GM06990 (cell line): ENCODE measurements at regions not wholly inside any gene's neighbourhood (a gene's known extent, or its start where the extent isn't known, plus 50 kb on each side); places are given as distances from the start of the nearest gene placed in this dataset.

ENCODE experiments used
- DNase-seq: peaks from one replicate; pipeline ENCODE4 v3.0.0-alpha.2; 2011; ENCODE audit not compliant: insufficient read length; ENCODE audit errors: extremely low read depth
- H3K27me3 ChIP-seq: replicated peaks from 2 replicates; pipeline ENCODE4 v1.6.0; 2011; ENCODE audit warnings: low read length; ENCODE audit not compliant: control insufficient read depth, insufficient read depth
- H3K36me3 ChIP-seq: 2 replicates; pipeline ENCODE4 v1.5.1; 2011; ENCODE audit warnings: low read length; ENCODE audit not compliant: control insufficient read depth, insufficient read depth
- H3K4me3 ChIP-seq: replicated peaks from 2 replicates; pipeline ENCODE4 v1.5.1; 2011; ENCODE audit warnings: low read depth, mild to moderate bottlenecking, control low read depth, low read length
- TF ChIP-seq, protein P1 (sequence below): IDR thresholded peaks from 2 replicates; pipeline ENCODE4 v1.5.1; 2011; ENCODE audit warnings: low read length, control low read depth, mild to moderate bottlenecking, inconsistent platforms; ENCODE audit not compliant: insufficient read depth, poor library complexity, severe bottlenecking

DNA sequence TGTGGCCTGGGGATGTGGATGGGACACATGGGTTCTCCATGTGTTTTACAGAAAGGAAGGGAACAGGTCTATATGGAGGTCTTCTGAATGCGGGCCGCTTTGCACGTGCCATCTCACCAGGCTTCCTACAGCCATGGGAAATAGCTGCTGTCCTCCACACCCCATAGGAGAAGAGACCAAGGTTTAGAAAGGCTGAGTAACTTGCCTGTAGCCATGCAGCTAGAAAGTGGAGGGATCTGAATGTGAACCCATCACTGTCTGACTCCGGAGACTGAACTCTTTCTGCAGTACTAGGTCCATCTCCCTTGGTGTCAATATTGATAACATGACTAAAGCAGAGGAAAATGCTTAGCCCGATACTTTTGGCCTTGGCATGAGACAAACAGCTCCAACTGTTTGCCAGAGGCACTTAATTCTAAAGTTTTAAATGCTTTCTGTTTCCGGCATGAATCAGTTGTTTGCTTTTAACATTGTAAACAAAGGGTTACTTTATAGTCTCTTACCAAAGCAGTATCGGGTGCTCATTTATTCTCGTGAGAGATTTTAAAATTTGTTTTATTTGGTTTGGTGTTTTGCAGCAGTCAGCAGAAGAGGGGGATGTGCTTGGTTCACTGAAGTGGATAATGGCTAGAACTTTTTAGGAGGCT, 64.8 kb upstream of the LOXL4 start:
- H3K27me3 ChIP-seq, result no peaks in the 10 kb centered on the region
- no peak for DNase-seq
- H3K4me3 ChIP-seq, result no peak overlapping the region
- TF ChIP-seq, protein P1, sequence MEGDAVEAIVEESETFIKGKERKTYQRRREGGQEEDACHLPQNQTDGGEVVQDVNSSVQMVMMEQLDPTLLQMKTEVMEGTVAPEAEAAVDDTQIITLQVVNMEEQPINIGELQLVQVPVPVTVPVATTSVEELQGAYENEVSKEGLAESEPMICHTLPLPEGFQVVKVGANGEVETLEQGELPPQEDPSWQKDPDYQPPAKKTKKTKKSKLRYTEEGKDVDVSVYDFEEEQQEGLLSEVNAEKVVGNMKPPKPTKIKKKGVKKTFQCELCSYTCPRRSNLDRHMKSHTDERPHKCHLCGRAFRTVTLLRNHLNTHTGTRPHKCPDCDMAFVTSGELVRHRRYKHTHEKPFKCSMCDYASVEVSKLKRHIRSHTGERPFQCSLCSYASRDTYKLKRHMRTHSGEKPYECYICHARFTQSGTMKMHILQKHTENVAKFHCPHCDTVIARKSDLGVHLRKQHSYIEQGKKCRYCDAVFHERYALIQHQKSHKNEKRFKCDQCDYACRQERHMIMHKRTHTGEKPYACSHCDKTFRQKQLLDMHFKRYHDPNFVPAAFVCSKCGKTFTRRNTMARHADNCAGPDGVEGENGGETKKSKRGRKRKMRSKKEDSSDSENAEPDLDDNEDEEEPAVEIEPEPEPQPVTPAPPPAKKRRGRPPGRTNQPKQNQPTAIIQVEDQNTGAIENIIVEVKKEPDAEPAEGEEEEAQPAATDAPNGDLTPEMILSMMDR, result no peak
- no peaks in the 10 kb centered on the region for H3K36me3 ChIP-seq

DNA sequence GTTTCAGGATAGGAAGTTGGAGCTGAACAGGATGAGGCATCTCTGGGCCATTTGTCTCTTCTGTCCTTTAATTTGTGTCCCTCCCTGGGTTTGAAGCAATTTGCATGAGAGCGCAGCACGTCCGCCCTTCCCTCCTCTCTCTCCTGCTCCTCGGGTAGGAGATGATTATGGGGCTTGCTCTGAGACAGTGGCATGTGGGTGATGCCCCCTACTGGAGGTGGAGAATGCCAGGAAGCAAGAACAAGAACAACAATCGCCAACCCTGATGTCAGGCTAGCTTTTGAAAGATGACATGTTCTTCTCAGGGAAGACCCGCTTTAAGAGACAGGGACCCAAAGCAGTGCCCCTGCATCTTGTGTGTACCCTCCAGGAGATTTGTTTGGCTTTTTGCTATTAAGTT, 63.9 kb upstream of the LOXL4 start:
- DNase-seq, result no peak
- H3K4me3 ChIP-seq, result no peak overlapping the region
- TF ChIP-seq, protein P1, result peak; percentile 70
- H3K36me3 ChIP-seq, result no peaks in the 10 kb centered on the region
- no peaks in the 10 kb centered on the region for H3K27me3 ChIP-seq

DNA sequence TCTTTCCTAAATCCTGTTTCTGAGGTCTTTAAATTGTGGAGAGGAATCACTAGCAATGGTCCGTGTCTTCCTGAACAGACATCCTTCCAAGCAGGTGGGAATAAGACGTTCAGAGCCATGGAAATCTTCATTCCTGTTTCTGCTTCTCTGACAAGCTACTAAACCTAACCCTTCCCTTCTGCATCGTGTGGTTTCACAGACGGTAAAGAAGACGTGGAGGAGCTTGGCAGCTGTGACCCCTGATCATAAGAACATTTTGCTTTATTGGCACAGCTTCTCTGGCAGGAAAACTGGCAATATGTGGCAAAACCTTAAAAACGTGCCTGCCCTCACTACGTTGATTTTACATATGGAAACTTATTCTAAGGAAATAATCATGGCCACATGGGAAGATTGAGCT, 63.0 kb upstream of the LOXL4 start:
- Histone ChIP-seq H3K27me3 (peaks cover 1% of the 10 kb centered on the region; the same call in 1 of the 2 replicates), H3K36me3 (no peaks in the 10 kb centered on the region), H3K4me3 (no peak overlapping the region)
- no peak for DNase-seq
- TF ChIP-seq, protein P1, result no peak

DNA sequence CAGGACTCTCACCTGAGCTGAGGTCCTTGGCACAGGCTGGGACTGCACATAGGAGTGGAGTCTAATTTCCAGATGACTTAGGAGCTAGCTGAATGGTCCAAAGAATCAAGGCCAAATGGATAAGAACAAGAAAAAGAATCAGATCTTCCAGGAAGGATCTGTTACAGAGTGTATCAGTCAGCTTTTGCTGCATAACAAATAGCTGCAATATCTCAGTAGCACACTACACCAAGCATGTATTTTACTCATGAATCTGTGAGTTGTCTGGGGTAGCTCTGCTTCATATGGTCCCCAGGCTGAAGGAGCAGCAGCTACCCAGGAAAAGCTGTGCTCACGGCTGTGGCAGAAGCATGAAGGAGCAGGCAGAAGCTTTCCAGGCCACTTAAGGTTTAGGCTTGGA, 60.6 kb upstream of the LOXL4 start:
- no peaks in the 10 kb centered on the region for H3K36me3 ChIP-seq
- H3K4me3 ChIP-seq, result no peak overlapping the region
- TF ChIP-seq, protein P1, result no peak
- DNase-seq, result no peak
- H3K27me3 ChIP-seq, result peaks cover 1% of the 10 kb centered on the region; the same call in 1 of the 2 replicates

DNA sequence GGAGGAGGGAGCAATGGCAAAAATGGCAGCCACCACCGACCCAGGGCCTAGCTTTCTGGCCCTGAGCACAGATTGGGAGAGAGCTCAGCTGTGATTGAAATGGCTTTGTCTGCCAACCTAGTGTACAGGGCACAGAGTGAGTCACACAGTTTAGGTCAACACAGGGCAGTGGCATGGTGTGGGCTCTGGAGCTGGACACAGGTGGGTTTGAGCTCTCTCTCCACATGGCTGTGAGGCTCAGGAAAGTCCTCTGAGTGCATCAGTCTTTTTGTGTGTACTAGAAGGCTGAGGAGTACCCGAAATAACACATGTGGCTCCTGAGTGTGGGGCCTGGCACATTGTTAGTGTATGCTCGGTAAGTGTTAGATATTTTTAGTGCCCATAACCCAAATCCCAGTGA, 60.2 kb upstream of the LOXL4 start:
- Histone ChIP-seq H3K36me3 (no peaks in the 10 kb centered on the region), H3K4me3 (no peak overlapping the region), H3K27me3 (peaks cover 1% of the 10 kb centered on the region; the same call in 1 of the 2 replicates)
- TF ChIP-seq, protein P1, result no peak
- DNase-seq, result no peak

DNA sequence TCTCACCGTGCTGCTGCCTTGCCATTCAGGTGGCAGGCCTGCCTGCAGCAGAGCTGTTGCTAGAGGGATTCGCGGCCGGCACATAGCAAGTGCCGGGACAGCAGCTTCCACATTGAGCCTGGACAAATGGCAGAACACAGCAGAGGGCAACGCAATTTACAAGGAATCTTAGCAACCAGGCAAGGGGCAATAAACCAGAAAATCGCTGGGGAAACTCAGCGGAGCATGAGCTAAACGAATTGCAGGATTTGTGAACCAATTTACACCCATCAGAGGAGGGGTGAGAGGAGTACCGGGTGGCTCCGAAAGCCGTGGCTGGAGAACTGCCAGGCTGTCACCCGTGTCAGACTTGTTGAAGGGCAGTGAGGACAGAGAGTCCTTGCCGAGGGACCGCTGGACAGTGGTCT, 58.6 kb upstream of the LOXL4 start:
- H3K27me3 ChIP-seq, result peaks cover 1% of the 10 kb centered on the region; the same call in 1 of the 2 replicates
- TF ChIP-seq, protein P1, result no peak
- H3K36me3 ChIP-seq, result no peaks in the 10 kb centered on the region
- no peak for DNase-seq
- H3K4me3 ChIP-seq, result no peak overlapping the region
